Esophagus squamous epithelium (tissue), 5 donors: ENCODE measurements at regions not wholly inside any gene's neighbourhood (a gene's known extent, or its start where the extent isn't known, plus 50 kb on each side); places are given as distances from the start of the nearest gene placed in this dataset.

ENCODE experiments used
- DNase-seq: peaks from one replicate; lab custom pipeline; 2025; lab: John Stamatoyannopoulos, UW
- H3K27ac ChIP-seq, 4 donors: fragments of 200-600 bp; sonication (generic); one replicate each; pipeline ENCODE4 v1.5.1; 2016 to 2019; ENCODE audit warnings: mild to moderate bottlenecking in 1 of 4
- H3K27me3 ChIP-seq, 4 donors: fragments of 200-600 bp; sonication (generic); 1 replicate in 3 of 4; 2 replicates in 1 of 4; pipeline versions ENCODE4 v1.5.1 to v1.6.0; 2017 to 2021; ENCODE audit warnings: antibody characterized with exemption in 1 of 4
- H3K36me3 ChIP-seq, 3 donors: fragments of 200-600 bp; sonication (generic); one replicate each; pipeline ENCODE4 v1.5.1; 2016 to 2019
- H3K4me1 ChIP-seq, 3 donors: fragments of 200-600 bp; sonication (generic); one replicate each; pipeline ENCODE4 v1.5.1; 2017 to 2019
- H3K4me3 ChIP-seq, 4 donors: fragments of 200-600 bp; sonication (generic); 1 replicate in 3 of 4; 2 replicates in 1 of 4; pipeline ENCODE4 v1.5.1; 2016 to 2019; ENCODE audit warnings: mild to moderate bottlenecking in 2 of 4, moderate library complexity in 1 of 4
- H3K9me3 ChIP-seq, 3 donors: fragments of 200-600 bp; sonication (generic); one replicate each; pipeline ENCODE4 v1.5.1; 2016 to 2019
- CTCF ChIP-seq, 6 experiments: fragments of 450-650 bp in 4 of 6; fragments of 200-600 bp in 2 of 6; sonication (generic) in 2 of 6; IDR thresholded peaks; one replicate each; pipeline ENCODE4 v1.5.1; 2016 to 2019; ENCODE audit warnings: antibody characterized with exemption in 6 of 6, mild to moderate bottlenecking in 4 of 6, moderate library complexity in 4 of 6
- POLR2A ChIP-seq, 4 donors: fragments of 450-650 bp; IDR thresholded peaks; one replicate each; pipeline ENCODE4 v1.6.1; 2017; ENCODE audit warnings: antibody characterized with exemption in 4 of 4, mild to moderate bottlenecking in 4 of 4, moderate library complexity in 3 of 4
- WGBS, 2 donors: methylation state at CpG; one replicate each; pipeline ENCODE4 v1.1.5; 2018; 5-methylcytosine and 5-hydroxymethylcytosine counted together
- intact Hi-C: fragments of 100-400 bp; cut with DNase I; formaldehyde crosslinking; loops from one replicate; pipeline ENCODE4 v1.15.0; 2022
- donor health status: DM: yes; HTN: yes; CAD: no.

- TF ChIP-seq CTCF (IDR thresholded peaks at IDR 0.05), result no peak
- TF ChIP-seq POLR2A (IDR thresholded peaks at IDR 0.05), result no peak
- Histone ChIP-seq H3K27me3 (no peaks in the 10 kb centered on the region), H3K9me3 (no peaks in the 10 kb centered on the region), H3K27ac (no peak overlapping the region), H3K4me3 (no peak overlapping the region), H3K36me3 (no peaks in the 10 kb centered on the region), H3K4me1 (no peaks in the 10 kb centered on the region)
- WGBS, 2 donors, result 88 to 100% methylated on average over 2 to 6 of the region's 8 CpGs
- no peak for DNase-seq
- intact Hi-C loops, result no loop called here
These were observed 413.8 kb upstream of the NFIA start for GRCh38 chr1:60668585-60668984.

DNA sequence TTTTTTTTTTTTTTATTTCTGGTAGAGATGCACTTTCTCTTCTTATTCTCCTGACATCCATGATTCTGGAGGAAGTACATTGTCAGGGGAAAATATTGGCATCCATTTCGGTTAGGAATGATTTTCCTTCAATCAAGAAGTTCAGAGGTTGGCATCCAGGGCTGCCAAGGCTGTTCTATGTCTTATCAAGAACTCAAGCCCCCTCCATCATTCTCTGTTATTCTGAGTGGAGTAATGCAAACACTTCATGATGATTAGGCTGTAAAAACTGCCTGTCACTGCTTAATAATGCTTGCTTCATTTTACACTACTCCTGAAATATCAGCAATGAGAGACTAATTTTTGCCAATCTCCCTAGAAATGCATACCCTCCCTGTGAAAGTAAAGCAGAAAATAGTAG, 417.1 kb upstream of the NFIA start:
- no peaks in the 10 kb centered on the region for H3K36me3 ChIP-seq
- no peak overlapping the region for H3K4me3 ChIP-seq
- DNase-seq, result no peak
- H3K27ac ChIP-seq, result no peak overlapping the region
- 63 to 64% methylated on average over 1 of the region's 1 CpG for WGBS, 2 donors
- no peaks in the 10 kb centered on the region for H3K27me3 ChIP-seq
- no peaks in the 10 kb centered on the region for H3K4me1 ChIP-seq
- H3K9me3 ChIP-seq, result no peaks in the 10 kb centered on the region
- TF ChIP-seq CTCF (IDR thresholded peaks at IDR 0.05), result no peak
- TF ChIP-seq POLR2A (IDR thresholded peaks at IDR 0.05), result no peak
- intact Hi-C loops, result no loop called here

- H3K4me1 ChIP-seq, result no peaks in the 10 kb centered on the region
- intact Hi-C loops, result no loop called here
- no peak overlapping the region for H3K4me3 ChIP-seq
- H3K27ac ChIP-seq, result no peak overlapping the region
- TF ChIP-seq CTCF (IDR thresholded peaks at IDR 0.05), result no peak
- TF ChIP-seq POLR2A (IDR thresholded peaks at IDR 0.05), result no peak
- DNase-seq, result no peak
- WGBS, 2 donors, result 63 to 80% methylated on average over 2 of the region's 2 CpGs
- H3K27me3 ChIP-seq, result no peaks in the 10 kb centered on the region
- H3K36me3 ChIP-seq, result no peaks in the 10 kb centered on the region
- H3K9me3 ChIP-seq, result no peaks in the 10 kb centered on the region
These were observed 418.2 kb upstream of the NFIA start for GRCh38 chr1:60664086-60664625.

- H3K9me3 ChIP-seq, result no peaks in the 10 kb centered on the region
- intact Hi-C loops, result no loop called here
- no peaks in the 10 kb centered on the region for H3K4me1 ChIP-seq
- 50 to 58% methylated on average over 3 of the region's 3 CpGs for WGBS, 2 donors
- DNase-seq, result no peak
- no peak overlapping the region for H3K4me3 ChIP-seq
- no peaks in the 10 kb centered on the region for H3K36me3 ChIP-seq
- no peaks in the 10 kb centered on the region for H3K27me3 ChIP-seq
- TF ChIP-seq POLR2A (IDR thresholded peaks at IDR 0.05) (no peak), CTCF (IDR thresholded peaks at IDR 0.05) (no peak)
- no peak overlapping the region for H3K27ac ChIP-seq
These were observed 419.8 kb upstream of the NFIA start for GRCh38 chr1:60662486-60663044.

DNA sequence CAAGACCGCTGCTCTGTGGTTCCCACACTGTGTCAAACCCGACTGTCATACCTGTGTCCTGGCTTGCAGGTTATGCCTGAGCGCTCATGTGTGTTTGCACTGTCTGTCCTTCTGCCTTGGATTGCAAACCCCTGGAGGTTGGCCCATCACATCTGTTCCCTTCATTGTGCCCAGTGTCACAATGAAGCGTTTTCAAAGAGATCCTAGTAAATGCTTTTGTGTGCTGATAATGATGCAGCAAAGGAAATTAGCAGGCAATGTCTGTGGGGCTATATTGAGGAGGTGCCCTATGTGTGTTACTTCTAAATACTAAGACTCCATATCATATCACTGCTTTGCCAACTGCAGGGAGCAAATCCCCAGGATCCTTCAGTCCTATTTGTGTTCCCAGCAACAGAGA, 424.4 kb upstream of the NFIA start:
- Histone ChIP-seq H3K36me3 (no peaks in the 10 kb centered on the region), H3K27me3 (no peaks in the 10 kb centered on the region), H3K27ac (no peak overlapping the region), H3K4me3 (no peak overlapping the region), H3K9me3 (peaks cover 0 to 2% (median 0%) of the 10 kb centered on the region in 3 donors), H3K4me1 (no peaks in the 10 kb centered on the region)
- WGBS, 2 donors, result 44 to 68% methylated on average over 4 of the region's 4 CpGs
- intact Hi-C loops, result no loop called here
- no peak for DNase-seq
- no peak for TF ChIP-seq POLR2A (IDR thresholded peaks at IDR 0.05)
- TF ChIP-seq CTCF (IDR thresholded peaks at IDR 0.05), result no peak
